IMR-90 (cell line): ENCODE measurements at regions not wholly inside any gene's neighbourhood (a gene's known extent, or its start where the extent isn't known, plus 50 kb on each side); places are given as distances from the start of the nearest gene placed in this dataset.

Source experiments
- ATAC-seq: fragments of 200-7000 bp; cut with Tn5 transposase; 2 replicates; pipeline ENCODE4 v1.9.1; 2020; ENCODE audit warnings: low read depth, mild to moderate bottlenecking, moderate library complexity
- BruUV-seq: library from RNA; stranded (reverse); fragments of 400-500 nt; replicated peaks from 2 replicates; lab custom pipeline; 2021; lab: Mats Ljungman, UMichigan
- CTCF ChIA-PET: fragments of 300-600 bp; formaldehyde crosslinking; extraction: SDS; loops from one replicate; lab custom pipeline; 2021; ENCODE audit warnings: antibody characterized with exemption; lab: Yijun Ruan, JAX
- POLR2A ChIA-PET: fragments of 300-600 bp; sonication (Branson Sonifier 250); formaldehyde crosslinking; loops from one replicate; lab custom pipeline; 2022; ENCODE audit warnings: antibody characterized with exemption; ENCODE audit not compliant: unreplicated experiment; lab: Charles Lee
- DNase-seq: peaks from one replicate; pipeline ENCODE4 v3.0.0; 2013
- H2AFZ ChIP-seq: replicated peaks from 2 replicates; pipeline ENCODE3; 2013; ENCODE audit warnings: low read length, mild to moderate bottlenecking; ENCODE audit not compliant: poor library complexity
- H2AK5ac ChIP-seq: 2 replicates; pipeline ENCODE4 v1.6.1; 2013; ENCODE audit warnings: low read depth, low read length, inconsistent platforms
- H2AK9ac ChIP-seq: replicated peaks from 2 replicates; pipeline ENCODE3; 2013; ENCODE audit warnings: mild to moderate bottlenecking, low read depth, low read length, moderate library complexity; ENCODE audit not compliant: poor library complexity
- H2BK120ac ChIP-seq: 2 replicates; pipeline ENCODE4 v1.6.1; 2013; ENCODE audit warnings: low read depth, low read length, inconsistent platforms
- H2BK15ac ChIP-seq: 3 replicates; pipeline ENCODE4 v1.6.1; 2013; ENCODE audit warnings: low read depth, low read length, inconsistent platforms
- H2BK20ac ChIP-seq: 2 replicates; pipeline ENCODE4 v1.6.1; 2013; ENCODE audit warnings: low read depth, mild to moderate bottlenecking, inconsistent platforms, low read length, moderate library complexity
- H2BK5ac ChIP-seq: 2 replicates; pipeline ENCODE4 v1.6.1; 2013; ENCODE audit warnings: mild to moderate bottlenecking, low read depth, low read length, inconsistent platforms; ENCODE audit not compliant: poor library complexity, severe bottlenecking
- H3K14ac ChIP-seq: replicated peaks from 2 replicates; pipeline ENCODE4 v1.6.1; 2013; ENCODE audit warnings: low read depth, low read length, inconsistent platforms
- H3K18ac ChIP-seq: 2 replicates; pipeline ENCODE4 v1.6.1; 2013; ENCODE audit warnings: low read depth, low read length, control low read depth
- H3K23ac ChIP-seq: 2 replicates; pipeline ENCODE4 v1.6.1; 2013; ENCODE audit warnings: low read depth, low read length, inconsistent platforms
- H3K27ac ChIP-seq: 2 replicates; pipeline ENCODE4 v1.5.1; 2013; ENCODE audit warnings: mild to moderate bottlenecking, control low read depth, low read length; ENCODE audit not compliant: insufficient read depth
- H3K27me3 ChIP-seq: 2 replicates; pipeline ENCODE4 v1.6.1; 2013; ENCODE audit warnings: low read length; ENCODE audit not compliant: control insufficient read depth, insufficient read depth
- H3K36me3 ChIP-seq: 2 replicates; pipeline ENCODE4 v1.6.1; 2013; ENCODE audit warnings: low read length, mixed read lengths; ENCODE audit not compliant: control insufficient read depth, insufficient read depth
- H3K4ac ChIP-seq: 2 replicates; pipeline ENCODE4 v1.6.1; 2013; ENCODE audit warnings: low read depth, low read length, inconsistent platforms
- H3K4me1 ChIP-seq: 2 replicates; pipeline ENCODE4 v1.6.1; 2013; ENCODE audit warnings: low read length, mixed read lengths; ENCODE audit not compliant: control insufficient read depth, insufficient read depth
- H3K4me2 ChIP-seq: 2 replicates; pipeline ENCODE4 v1.6.1; 2013; ENCODE audit warnings: low read depth, mild to moderate bottlenecking, control low read depth, low read length, moderate library complexity
- H3K4me3 ChIP-seq: 2 replicates; pipeline ENCODE4 v1.5.1; 2013; ENCODE audit warnings: low read depth, mild to moderate bottlenecking, control low read depth, low read length, moderate library complexity; ENCODE audit not compliant: insufficient read depth
- H3K56ac ChIP-seq: 2 replicates; pipeline ENCODE4 v1.6.1; 2013; ENCODE audit warnings: low read length, inconsistent platforms; ENCODE audit not compliant: insufficient read depth; ENCODE audit errors: extremely low read depth
- H3K79me1 ChIP-seq, 2 experiments: 2 replicates each; pipeline ENCODE4 v1.6.1; 2013; ENCODE audit warnings: low read length in 2 of 2, inconsistent platforms in 1 of 2, low read depth in 1 of 2
- H3K9ac ChIP-seq: 2 replicates; pipeline ENCODE4 v1.6.1; 2013; ENCODE audit warnings: low read depth, low read length, control low read depth
- H3K9me1 ChIP-seq: 2 replicates; pipeline ENCODE4 v1.6.1; 2013; ENCODE audit warnings: low read length, inconsistent platforms; ENCODE audit not compliant: insufficient read depth
- H3K9me3 ChIP-seq: 2 replicates; pipeline ENCODE4 v1.6.1; 2013; ENCODE audit warnings: low read length; ENCODE audit not compliant: control insufficient read depth, insufficient read depth
- H4K20me1 ChIP-seq: 2 replicates; pipeline ENCODE4 v1.6.1; 2013; ENCODE audit warnings: low read length, inconsistent platforms; ENCODE audit not compliant: insufficient read depth
- H4K5ac ChIP-seq: 2 replicates; pipeline ENCODE4 v1.6.1; 2013; ENCODE audit warnings: mild to moderate bottlenecking, low read depth, low read length, control low read depth
- H4K8ac ChIP-seq, 2 experiments: 2 replicates each; pipeline ENCODE4 v1.6.1; 2013; ENCODE audit warnings: low read depth in 2 of 2, low read length in 2 of 2, control low read depth in 1 of 2, inconsistent platforms in 1 of 2
- H4K91ac ChIP-seq: 2 replicates; pipeline ENCODE4 v1.6.1; 2013; ENCODE audit warnings: low read depth, low read length, inconsistent platforms; ENCODE audit not compliant: insufficient read depth
- CEBPB ChIP-seq: IDR thresholded peaks from 2 replicates; pipeline ENCODE4 v1.6.1; 2012; ENCODE audit warnings: low read depth, low read length, improper control_type of control experiment
- CHD1 ChIP-seq: IDR thresholded peaks from 2 replicates; pipeline ENCODE4 v1.6.1; 2012; ENCODE audit warnings: low read depth, low read length, improper control_type of control experiment
- CTCF ChIP-seq: conservative IDR thresholded peaks from 2 replicates; pipeline ENCODE4 v1.5.1; 2012; ENCODE audit warnings: mild to moderate bottlenecking, low read depth, low read length, improper control_type of control experiment
- ELK1 ChIP-seq: fragments of 150-350 bp; IDR thresholded peaks from 2 replicates; pipeline ENCODE4 v1.6.1; 2016; ENCODE audit warnings: low read depth, mild to moderate bottlenecking, low read length, moderate library complexity, borderline replicate concordance
- FOS ChIP-seq: fragments of 150-350 bp; IDR thresholded peaks from 2 replicates; pipeline ENCODE4 v1.6.1; 2016; ENCODE audit warnings: low read depth, low read length
- MAZ ChIP-seq: IDR thresholded peaks from 2 replicates; pipeline ENCODE4 v1.6.1; 2012; ENCODE audit warnings: low read depth, mild to moderate bottlenecking, low read length, improper control_type of control experiment, moderate library complexity, borderline replicate concordance
- POLR2A ChIP-seq: IDR thresholded peaks from 2 replicates; pipeline ENCODE4 v1.6.1; 2012; ENCODE audit warnings: mild to moderate bottlenecking, low read depth, low read length
- RAD21 ChIP-seq: IDR thresholded peaks from 2 replicates; pipeline ENCODE4 v1.6.1; 2012; ENCODE audit warnings: low read length, improper control_type of control experiment
- RCOR1 ChIP-seq: IDR thresholded peaks from 2 replicates; pipeline ENCODE4 v1.6.1; 2012; ENCODE audit warnings: mild to moderate bottlenecking, low read length, improper control_type of control experiment; ENCODE audit not compliant: insufficient replicate concordance
- SMC3 ChIP-seq: fragments of 150-350 bp; IDR thresholded peaks from 2 replicates; pipeline ENCODE4 v1.6.1; 2016; ENCODE audit warnings: low read depth, mild to moderate bottlenecking, antibody characterized with exemption, low read length, moderate library complexity
- WGBS, 2 experiments: methylation state at CpG; one replicate each; pipeline versions ENCODE4 v1.1.5 to v1.1.7; 2013; ENCODE audit warnings: missing lambda C conversion rate in 2 of 2; ENCODE audit not compliant: insufficient read length in 1 of 2; ENCODE audit errors: extremely low coverage in 2 of 2; 5-methylcytosine and 5-hydroxymethylcytosine counted together
- dilution Hi-C: fragments of 300-500 bp; cut with HindIII; formaldehyde crosslinking; loops from one replicate; pipeline ENCODE4 v1.14.3; 2018; ENCODE audit warnings: low sequenced_read_pairs; ENCODE audit not compliant: unreplicated experiment
- in situ Hi-C: fragments of 300-500 bp; cut with MboI; formaldehyde crosslinking; loops from 3 replicates; pipeline ENCODE4 v1.14.3; 2019; ENCODE audit warnings: low sequenced_read_pairs, inconsistent platforms, mixed read lengths
- intact Hi-C: fragments of 100-400 bp; cut with micrococcal nuclease; formaldehyde crosslinking; loops from 2 replicates; pipeline ENCODE4 v1.10.0; 2022

GRCh38 chr1:10935246-10935645, 77.2 kb upstream of the TARDBP start:
- 81% methylated on average over 5 of the region's 8 CpGs; no CpG with 5 or more reads in 1 of the 2 experiments for WGBS, 2 experiments
- Histone ChIP-seq H3K4me2 (no peak overlapping the region), H2BK120ac (no peak overlapping the region), H3K27ac (no peak overlapping the region), H3K4me3 (no peak overlapping the region), H4K20me1 (no peaks in the 10 kb centered on the region), H3K9ac (no peak overlapping the region), H2BK5ac (no peak overlapping the region), H4K5ac (no peak overlapping the region), H3K18ac (no peak overlapping the region), H3K4ac (no peak overlapping the region), H4K91ac (no peak overlapping the region), H3K9me3 (no peaks in the 10 kb centered on the region), H3K56ac (no peak overlapping the region), H3K14ac (no peak overlapping the region), H2BK20ac (no peak overlapping the region), H3K36me3 (no peaks in the 10 kb centered on the region), H2AK9ac (no peak overlapping the region), H3K9me1 (no peaks in the 10 kb centered on the region), H2BK15ac (no peak overlapping the region), H3K27me3 (peaks cover 16% of the 10 kb centered on the region), H3K79me1 (no peaks in the 10 kb centered on the region), H2AK5ac (no peak overlapping the region), H3K4me1 (no peaks in the 10 kb centered on the region; the same call in 1 of the 2 replicates), H3K23ac (no peak overlapping the region), H4K8ac (no peak overlapping the region), H2AFZ (no peak overlapping the region)
- no peak for TF ChIP-seq FOS
- no peak for TF ChIP-seq MAZ
- no peak for TF ChIP-seq CHD1
- TF ChIP-seq ELK1 = no peak
- TF ChIP-seq POLR2A = no peak
- no peak for TF ChIP-seq CTCF
- TF ChIP-seq CEBPB = no peak
- TF ChIP-seq RCOR1 = no peak
- TF ChIP-seq RAD21 = no peak
- no peak for TF ChIP-seq SMC3
- in situ Hi-C loops (no loop called here), dilution Hi-C loops (no loop called here), intact Hi-C loops (no loop called here)
- ATAC-seq (no peak), DNase-seq (no peak)
- ChIA-PET POLR2A (no interaction called here), CTCF (no interaction called here)
- BruUV-seq = no TSS peak
